ENCODE measurements at regions not wholly inside any gene's neighbourhood (a gene's known extent, or its start where the extent isn't known, plus 50 kb on each side); places are given as distances from the start of the nearest gene placed in this dataset.

- Mint-ChIP-seq H3K4me1 (peaks cover 16% of the 10 kb centered on the region), H3K27ac (no peak overlapping the region), H3K27me3 (ENCODE audit: insufficient read depth, low read depth, poor library complexity) (no peaks in the 10 kb centered on the region), H3K4me3 (no peak overlapping the region), H3K36me3 (ENCODE audit: low read depth) (peaks cover 2% of the 10 kb centered on the region; the same call in 1 of the 3 replicates), H3K9me3 (no peaks in the 10 kb centered on the region; the same call in 2 of the 3 replicates)
- Histone ChIP-seq H3K9me2 (ENCODE audit: insufficient read depth) (peaks cover 10% of the 10 kb centered on the region; the same call in 1 of the 2 replicates), H3F3A (replicated peaks; ENCODE audit: low read depth) (no peaks in the 10 kb centered on the region), H3K36me3 (ENCODE audit: insufficient read depth) (no peaks in the 10 kb centered on the region), H2AFZ (no peak overlapping the region), H3K4me3 (no peak overlapping the region), H3K27me3 (ENCODE audit: insufficient read depth) (no peaks in the 10 kb centered on the region), H3K79me2 (replicated peaks; ENCODE audit: insufficient read depth) (no peaks in the 10 kb centered on the region), H4K20me1 (replicated peaks; ENCODE audit: insufficient read depth) (no peaks in the 10 kb centered on the region), H3K4me2 (no peak overlapping the region), H3K4me1 (ENCODE audit: insufficient read depth) (no peaks in the 10 kb centered on the region), H3K27ac (ENCODE audit: low read depth) (no peak overlapping the region)
- TF ChIP-seq STAT1 (IDR thresholded peaks at IDR 0.05; ENCODE audit: unreplicated experiment) = no peak
- TF ChIP-seq JUNB (IDR thresholded peaks at IDR 0.05; ENCODE audit: unreplicated experiment) = no peak
- TF ChIP-seq EZH2phosphoT487 (IDR thresholded peaks at IDR 0.05; ENCODE audit: unreplicated experiment) = no peak
- no peak for TF ChIP-seq ETS1 (IDR thresholded peaks at IDR 0.05)
- TF ChIP-seq NANOG (IDR thresholded peaks at IDR 0.05; ENCODE audit: borderline replicate concordance) = no peak
- DNase-seq (ENCODE audit: low spot score) (no peak), ATAC-seq (no peak)
Measured at GRCh38 chr2:150594299-150594698, 106.8 kb upstream of the RND3 start.

DNA sequence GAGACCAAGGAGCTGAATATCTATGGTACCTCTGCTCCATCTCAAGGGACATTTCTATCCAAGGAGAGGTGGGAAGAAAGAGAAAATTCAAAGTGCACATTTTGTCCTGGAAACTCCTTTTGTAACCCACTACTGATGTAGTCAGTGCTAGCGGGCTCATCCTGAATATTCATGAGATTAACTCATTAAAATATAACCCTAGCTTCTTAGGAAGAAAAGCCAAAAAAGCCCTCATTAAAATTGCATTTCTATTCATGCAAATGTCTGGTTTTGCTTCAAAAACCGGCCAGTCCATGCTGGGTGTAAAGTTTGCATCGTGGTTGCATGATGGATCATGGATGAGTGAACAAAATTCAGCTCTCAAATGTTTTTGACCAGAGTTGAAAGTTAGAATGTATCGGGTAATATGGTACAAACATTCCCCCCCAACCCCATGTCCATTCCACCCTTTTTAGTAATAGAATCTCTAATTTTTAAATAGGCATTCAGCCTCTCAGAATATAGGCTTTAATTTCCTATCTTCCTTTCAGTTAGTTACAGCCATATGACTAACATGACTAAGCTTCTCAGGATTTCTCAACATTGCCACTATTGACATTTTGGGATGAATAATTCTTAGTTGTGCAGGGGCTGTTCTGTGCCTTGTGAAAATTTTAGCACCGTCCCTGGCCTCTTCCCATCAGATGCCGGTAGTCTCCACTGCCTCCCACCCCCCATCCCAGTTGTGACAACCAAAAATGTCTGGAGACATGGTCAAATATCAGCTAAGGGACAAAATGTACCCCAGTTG is 104.2 kb upstream of the RND3 start:
- H3K36me3 ChIP-seq (ENCODE audit: insufficient read depth) = no peaks in the 10 kb centered on the region
- no peak overlapping the region for H2AFZ ChIP-seq
- no peak overlapping the region for H3K27ac ChIP-seq (ENCODE audit: low read depth)
- no peaks in the 10 kb centered on the region for H3K36me3 Mint-ChIP-seq (ENCODE audit: low read depth)
- H4K20me1 ChIP-seq (replicated peaks; ENCODE audit: insufficient read depth) = no peaks in the 10 kb centered on the region
- H3K4me1 ChIP-seq (ENCODE audit: insufficient read depth) = no peaks in the 10 kb centered on the region
- no peaks in the 10 kb centered on the region for H3K79me2 ChIP-seq (replicated peaks; ENCODE audit: insufficient read depth)
- TF ChIP-seq ZNF462 (CRISPR knock-in tag; IDR thresholded peaks at IDR 0.05) (no peak), NANOG (IDR thresholded peaks at IDR 0.05; ENCODE audit: borderline replicate concordance) (no peak), STAT1 (IDR thresholded peaks at IDR 0.05; ENCODE audit: unreplicated experiment) (no peak), ZNF114 (CRISPR knock-in tag; IDR thresholded peaks at IDR 0.05) (no peak), EZH2phosphoT487 (IDR thresholded peaks at IDR 0.05; ENCODE audit: unreplicated experiment) (no peak), CREB1 (CRISPR knock-in tag; IDR thresholded peaks at IDR 0.05; ENCODE audit: low read depth) (no peak), JUNB (IDR thresholded peaks at IDR 0.05; ENCODE audit: unreplicated experiment) (no peak), ZNF331 (CRISPR knock-in tag; IDR thresholded peaks at IDR 0.05; ENCODE audit: low read depth) (no peak), POLR2AphosphoS5 (IDR thresholded peaks at IDR 0.05; ENCODE audit: low read depth) (no peak)
- TF ChIP-seq, protein P1, sequence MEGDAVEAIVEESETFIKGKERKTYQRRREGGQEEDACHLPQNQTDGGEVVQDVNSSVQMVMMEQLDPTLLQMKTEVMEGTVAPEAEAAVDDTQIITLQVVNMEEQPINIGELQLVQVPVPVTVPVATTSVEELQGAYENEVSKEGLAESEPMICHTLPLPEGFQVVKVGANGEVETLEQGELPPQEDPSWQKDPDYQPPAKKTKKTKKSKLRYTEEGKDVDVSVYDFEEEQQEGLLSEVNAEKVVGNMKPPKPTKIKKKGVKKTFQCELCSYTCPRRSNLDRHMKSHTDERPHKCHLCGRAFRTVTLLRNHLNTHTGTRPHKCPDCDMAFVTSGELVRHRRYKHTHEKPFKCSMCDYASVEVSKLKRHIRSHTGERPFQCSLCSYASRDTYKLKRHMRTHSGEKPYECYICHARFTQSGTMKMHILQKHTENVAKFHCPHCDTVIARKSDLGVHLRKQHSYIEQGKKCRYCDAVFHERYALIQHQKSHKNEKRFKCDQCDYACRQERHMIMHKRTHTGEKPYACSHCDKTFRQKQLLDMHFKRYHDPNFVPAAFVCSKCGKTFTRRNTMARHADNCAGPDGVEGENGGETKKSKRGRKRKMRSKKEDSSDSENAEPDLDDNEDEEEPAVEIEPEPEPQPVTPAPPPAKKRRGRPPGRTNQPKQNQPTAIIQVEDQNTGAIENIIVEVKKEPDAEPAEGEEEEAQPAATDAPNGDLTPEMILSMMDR (conservative IDR thresholded peaks at IDR 0.05; ENCODE audit: low read depth in 2 of 2) = no peak
- H3F3A ChIP-seq (replicated peaks; ENCODE audit: low read depth) = no peaks in the 10 kb centered on the region
- peaks cover 24% of the 10 kb centered on the region for H3K4me1 Mint-ChIP-seq
- no peak overlapping the region for H3K4me2 ChIP-seq
- H3K9me3 Mint-ChIP-seq = no peaks in the 10 kb centered on the region; the same call in 2 of the 3 replicates
- no peak overlapping the region for H3K27ac Mint-ChIP-seq
- H3K27me3 Mint-ChIP-seq (ENCODE audit: insufficient read depth, low read depth, poor library complexity) = no peaks in the 10 kb centered on the region
- no peak overlapping the region for H3K4me3 Mint-ChIP-seq
- H3K27me3 ChIP-seq (ENCODE audit: insufficient read depth) = no peaks in the 10 kb centered on the region
- H3K4me3 ChIP-seq = no peak overlapping the region
- H3K9me2 ChIP-seq (ENCODE audit: insufficient read depth) = peaks cover 10% of the 10 kb centered on the region; the same call in 1 of the 2 replicates
- no peak for DNase-seq (ENCODE audit: low spot score)
- ATAC-seq = no peak

All from GM23338 (cell line).